ENCODE measurements at regions not wholly inside any gene's neighbourhood (a gene's known extent, or its start where the extent isn't known, plus 50 kb on each side); places are given as distances from the start of the nearest gene placed in this dataset.

- no peak overlapping the region for H3K4me3 ChIP-seq (ENCODE audit: low read depth, low read length)
- TF ChIP-seq, protein P1, sequence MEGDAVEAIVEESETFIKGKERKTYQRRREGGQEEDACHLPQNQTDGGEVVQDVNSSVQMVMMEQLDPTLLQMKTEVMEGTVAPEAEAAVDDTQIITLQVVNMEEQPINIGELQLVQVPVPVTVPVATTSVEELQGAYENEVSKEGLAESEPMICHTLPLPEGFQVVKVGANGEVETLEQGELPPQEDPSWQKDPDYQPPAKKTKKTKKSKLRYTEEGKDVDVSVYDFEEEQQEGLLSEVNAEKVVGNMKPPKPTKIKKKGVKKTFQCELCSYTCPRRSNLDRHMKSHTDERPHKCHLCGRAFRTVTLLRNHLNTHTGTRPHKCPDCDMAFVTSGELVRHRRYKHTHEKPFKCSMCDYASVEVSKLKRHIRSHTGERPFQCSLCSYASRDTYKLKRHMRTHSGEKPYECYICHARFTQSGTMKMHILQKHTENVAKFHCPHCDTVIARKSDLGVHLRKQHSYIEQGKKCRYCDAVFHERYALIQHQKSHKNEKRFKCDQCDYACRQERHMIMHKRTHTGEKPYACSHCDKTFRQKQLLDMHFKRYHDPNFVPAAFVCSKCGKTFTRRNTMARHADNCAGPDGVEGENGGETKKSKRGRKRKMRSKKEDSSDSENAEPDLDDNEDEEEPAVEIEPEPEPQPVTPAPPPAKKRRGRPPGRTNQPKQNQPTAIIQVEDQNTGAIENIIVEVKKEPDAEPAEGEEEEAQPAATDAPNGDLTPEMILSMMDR (conservative IDR thresholded peaks at IDR 0.05; ENCODE audit: low read depth, low read length) = no peak
- DNase-seq (ENCODE audit: low read depth) = no peak
Measured at GRCh38 chr11:45724153-45724552, 58.7 kb upstream of the CHST1 start.

DNA sequence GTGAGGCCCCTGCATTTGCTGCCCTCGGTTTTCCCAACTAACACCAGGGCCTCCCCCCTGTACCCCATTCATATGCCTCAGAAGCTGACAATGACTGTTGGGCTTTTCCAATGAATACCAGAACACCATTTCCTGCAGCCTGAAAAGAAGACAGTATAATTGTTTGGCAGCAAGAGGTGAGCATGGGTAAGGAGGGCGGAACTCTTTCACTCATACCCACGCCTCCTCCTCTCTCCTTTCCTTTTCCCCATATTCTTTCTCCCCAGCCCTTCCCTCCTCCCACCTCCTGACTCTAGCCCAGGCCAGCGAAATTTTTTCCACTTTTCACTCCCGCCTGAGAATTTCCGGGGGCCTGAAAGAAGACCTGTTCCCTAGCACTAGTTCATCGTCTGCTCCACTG, 58.0 kb upstream of the CHST1 start:
- TF ChIP-seq, protein P1 (conservative IDR thresholded peaks at IDR 0.05; ENCODE audit: low read depth, low read length) = no peak
- DNase-seq (ENCODE audit: low read depth) = no peak
- no peak overlapping the region for H3K4me3 ChIP-seq (ENCODE audit: low read depth, low read length)

DNA sequence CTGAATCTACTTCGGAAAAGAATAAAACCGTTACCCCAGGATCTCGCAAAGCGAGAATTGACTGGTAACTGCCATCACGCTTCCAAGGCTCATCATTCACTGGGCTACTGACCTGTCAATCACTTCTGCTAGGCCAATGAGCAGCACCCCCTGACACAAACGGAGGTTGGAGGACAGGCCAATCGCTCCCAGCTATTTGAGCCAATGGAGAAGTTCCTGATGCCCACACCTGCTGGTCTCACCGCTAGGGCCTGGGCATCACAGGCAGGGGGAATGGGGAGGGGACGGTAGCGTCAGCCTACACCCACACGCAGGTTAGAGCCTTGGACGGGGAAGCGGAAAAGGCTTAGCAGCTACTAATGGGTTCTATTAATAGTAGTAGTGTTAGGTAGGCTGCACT, 56.7 kb upstream of the CHST1 start:
- TF ChIP-seq, protein P1 (conservative IDR thresholded peaks at IDR 0.05; ENCODE audit: low read depth, low read length) = no peak
- DNase-seq (ENCODE audit: low read depth) = no peak
- no peak overlapping the region for H3K4me3 ChIP-seq (ENCODE audit: low read depth, low read length)

DNA sequence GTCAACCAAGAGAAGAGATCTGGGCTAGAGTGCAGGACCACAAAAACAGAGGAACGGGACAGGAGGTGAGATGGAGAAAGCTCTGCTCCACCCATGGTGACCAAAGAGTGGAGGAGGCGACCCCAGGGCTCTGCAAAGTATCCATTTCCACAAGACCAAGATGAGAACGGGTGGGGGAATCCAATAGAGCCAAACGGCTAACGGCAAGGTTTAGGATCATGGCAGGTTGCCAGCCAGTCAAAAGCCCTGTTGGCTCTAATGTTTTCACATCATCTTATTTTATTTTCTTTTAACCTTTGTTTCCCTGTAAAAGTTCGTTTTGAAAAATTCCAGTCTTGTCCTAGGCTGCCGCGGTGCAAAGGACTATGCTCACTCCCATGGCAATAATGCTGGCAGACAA, 52.1 kb upstream of the CHST1 start:
- no peak for DNase-seq (ENCODE audit: low read depth)
- TF ChIP-seq, protein P1 (conservative IDR thresholded peaks at IDR 0.05; ENCODE audit: low read depth, low read length) = no peak

GRCh38 chr11:45715418-45715817, 50.0 kb upstream of the CHST1 start:
- peak; percentile 4 for DNase-seq (ENCODE audit: low read depth)
- H3K4me3 ChIP-seq (ENCODE audit: low read depth, low read length) = no peak overlapping the region
- TF ChIP-seq, protein P1 (conservative IDR thresholded peaks at IDR 0.05; ENCODE audit: low read depth, low read length) = no peak

More for the DNA sequence above, 52.1 kb upstream of the CHST1 start:
- no peak overlapping the region for H3K4me3 ChIP-seq (ENCODE audit: low read depth, low read length)

Data from choroid plexus epithelial cell (primary cell).